NCI-H1105 treated with DMSO at 0.1 percent for 48 hours (cell line): ENCODE measurements at regions not wholly inside any gene's neighbourhood (a gene's known extent, or its start where the extent isn't known, plus 50 kb on each side); places are given as distances from the start of the nearest gene placed in this dataset.

Experiments used
- DNase-seq: peaks from one replicate; lab custom pipeline; 2025; lab: John Stamatoyannopoulos, UW

DNA sequence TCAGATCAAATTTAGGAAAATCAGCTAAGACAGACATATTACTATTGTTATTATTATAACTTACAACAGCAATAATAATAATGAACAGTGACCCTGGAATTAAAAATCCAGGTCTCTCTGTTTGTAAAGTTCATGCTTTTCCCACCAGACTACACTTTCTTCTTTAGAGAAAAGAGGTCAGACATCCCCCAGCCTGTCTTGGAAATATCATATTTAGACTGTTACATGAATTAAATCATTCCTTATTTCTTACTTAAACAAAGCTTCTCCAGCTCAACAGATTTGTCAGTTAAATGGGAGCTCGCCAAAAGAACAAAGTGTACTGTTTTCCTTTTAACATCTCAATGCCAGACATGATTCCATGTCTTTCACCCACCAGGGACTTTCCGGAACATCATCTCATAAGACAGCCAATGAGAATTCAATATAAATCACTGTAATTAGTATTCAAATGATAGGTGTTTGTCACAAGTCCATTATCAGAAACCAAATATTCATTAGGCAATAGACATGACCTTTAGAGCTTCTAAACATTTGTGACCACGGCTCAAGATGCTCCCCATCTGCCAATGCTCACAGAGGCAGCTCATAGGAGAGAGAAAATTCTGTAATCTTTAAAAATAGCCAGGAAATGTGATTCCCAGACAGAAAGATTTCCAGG is 351.9 kb downstream of the ENC1 start:
- no peak for DNase-seq

DNA sequence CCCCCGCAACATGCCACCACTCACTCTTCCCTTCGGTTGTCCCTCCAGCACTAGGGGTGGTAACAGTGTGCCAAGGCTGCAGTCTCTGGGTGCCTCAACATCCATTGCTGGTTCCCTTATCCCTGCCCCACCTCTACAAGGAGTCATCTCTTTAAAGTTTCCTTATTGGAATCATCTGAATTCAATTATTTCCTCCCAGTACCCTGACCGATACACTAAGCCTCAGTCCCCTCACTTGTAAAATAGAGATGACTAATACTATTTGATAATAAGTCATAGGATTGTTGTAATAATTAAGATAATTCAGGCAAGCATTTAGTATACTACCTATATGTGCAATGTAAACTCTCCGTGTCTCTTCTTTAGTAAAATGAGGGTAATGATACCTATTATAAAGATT is 352.5 kb downstream of the ENC1 start:
- no peak for DNase-seq

DNA sequence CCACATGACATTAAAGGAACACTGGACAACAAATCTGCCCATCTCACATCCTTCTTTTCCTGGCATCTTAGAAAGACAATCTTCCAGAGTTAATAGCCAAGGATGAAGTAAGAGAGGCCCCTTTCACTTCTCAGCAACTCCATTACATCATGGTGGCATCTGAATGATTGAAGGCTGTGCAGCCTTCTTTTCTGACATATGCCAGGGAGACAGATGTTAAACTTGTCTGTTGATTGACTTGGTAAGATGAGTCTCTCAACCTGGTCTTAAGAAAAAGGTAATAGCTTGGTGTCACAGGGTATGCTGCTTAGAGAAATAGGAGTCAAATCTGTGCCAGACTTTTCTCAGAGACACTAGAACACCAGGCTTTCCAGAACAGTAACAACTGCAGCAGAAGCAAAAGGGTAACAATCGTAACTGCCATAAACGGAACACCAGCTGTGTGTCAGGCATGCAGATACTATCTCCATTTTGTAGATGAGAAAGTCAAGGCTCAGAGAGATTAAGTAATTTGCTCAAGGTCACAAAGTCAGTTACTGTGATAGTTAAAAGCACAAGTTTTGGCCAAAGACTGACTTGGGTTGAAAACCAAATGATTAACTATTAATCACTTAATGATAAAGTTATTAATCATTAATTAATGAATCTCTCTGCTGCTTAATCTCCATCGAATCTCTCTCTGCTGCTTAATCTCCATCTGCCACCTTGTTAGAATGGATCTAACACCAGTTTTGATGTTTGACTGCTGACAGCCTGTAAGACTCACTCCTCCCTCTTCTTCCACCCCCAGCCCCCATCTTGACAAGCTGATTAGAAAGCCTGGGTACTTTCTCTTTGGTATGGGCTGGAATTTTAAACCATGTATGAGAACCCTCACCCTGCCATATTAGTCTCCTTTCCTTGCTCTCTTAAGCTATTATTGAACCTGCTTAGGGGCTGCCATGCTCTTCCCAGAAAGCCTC is 353.5 kb downstream of the ENC1 start:
- DNase-seq, result no peak

DNA sequence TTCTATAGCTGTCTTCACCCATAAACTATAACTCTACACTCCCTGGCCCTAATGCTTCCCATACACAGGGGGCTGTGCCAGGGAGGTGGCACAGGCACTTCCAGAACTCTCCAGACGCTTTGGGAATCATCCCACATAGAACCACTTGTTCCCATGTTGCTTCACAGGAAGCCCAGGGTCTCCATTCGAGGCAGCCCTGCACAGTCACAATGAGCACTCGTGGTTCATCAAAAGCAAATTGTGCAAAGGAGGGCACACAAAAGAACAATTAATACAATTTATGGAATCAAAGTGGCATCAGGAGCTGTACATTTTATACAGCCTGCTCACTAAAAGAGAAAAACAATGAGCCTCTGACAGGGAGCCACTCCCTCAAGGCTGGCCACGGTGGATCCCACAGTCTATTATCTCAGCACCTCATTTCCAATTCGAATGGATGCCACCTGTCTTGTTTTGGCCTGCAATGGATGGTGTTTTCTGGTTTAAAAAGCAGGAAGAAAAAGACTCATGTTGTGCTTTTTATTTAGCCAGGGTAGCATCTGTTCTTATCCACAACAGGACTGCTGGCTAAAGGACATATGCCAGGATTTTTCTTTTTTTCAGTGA is 354.8 kb downstream of the ENC1 start:
- DNase-seq, result no peak

DNA sequence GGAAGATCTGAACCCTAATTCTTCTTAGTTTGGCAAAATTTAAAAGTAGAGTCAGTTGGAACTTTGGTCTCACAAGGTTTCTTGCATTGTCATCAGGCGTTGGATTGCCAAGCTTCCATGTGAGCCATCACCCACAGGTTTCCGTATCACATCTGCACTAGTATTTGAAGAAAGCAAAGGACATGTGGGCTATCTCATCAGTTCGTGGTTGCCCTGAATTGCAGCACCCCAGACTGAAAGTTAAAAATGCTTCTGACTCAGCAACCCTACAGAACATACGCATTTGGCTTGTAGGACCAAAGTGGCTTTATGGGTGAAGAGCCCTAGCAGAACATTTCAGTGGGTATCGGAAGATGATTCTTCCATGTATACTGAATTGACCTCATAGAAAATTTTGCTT is 358.0 kb downstream of the ENC1 start:
- no peak for DNase-seq

DNA sequence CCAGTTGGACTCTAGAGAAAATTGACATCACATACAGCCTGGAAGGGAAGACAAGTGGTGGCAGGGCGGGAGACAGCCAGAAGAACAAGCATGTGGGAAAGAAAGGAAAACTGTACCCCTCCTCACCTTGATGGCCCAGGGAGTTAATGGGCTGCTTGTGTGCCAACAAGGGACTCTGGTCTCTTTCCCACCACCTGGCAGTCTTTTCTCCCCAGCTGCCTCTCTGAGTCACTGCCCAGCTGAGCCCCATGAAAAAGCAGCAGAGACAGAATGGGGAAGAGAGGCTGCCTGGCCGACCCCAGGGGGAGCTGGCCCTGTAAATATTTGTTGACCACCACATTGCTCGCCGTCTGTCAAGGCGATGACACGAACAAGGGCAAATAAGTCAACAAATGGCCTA is 359.4 kb downstream of the ENC1 start:
- no peak for DNase-seq

DNA sequence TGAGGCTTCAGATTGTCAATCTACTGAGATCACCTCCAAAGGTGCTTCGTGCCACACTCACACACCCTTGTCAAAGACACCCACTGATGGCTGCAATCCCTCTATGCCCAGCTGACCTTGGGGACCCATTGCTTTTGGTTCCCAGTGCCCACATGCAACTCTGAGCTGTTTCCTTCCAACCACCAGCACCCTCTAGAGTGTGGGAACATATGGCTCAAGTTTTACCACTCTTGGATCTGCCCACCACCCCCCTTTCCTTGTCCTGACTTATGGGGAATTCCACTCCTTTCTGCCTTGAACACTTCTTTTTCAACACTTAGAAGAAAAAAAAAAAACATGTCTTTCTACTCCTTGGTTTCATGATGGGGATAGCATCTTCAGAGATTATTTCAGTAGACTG is 360.2 kb downstream of the ENC1 start:
- DNase-seq, result no peak

DNA sequence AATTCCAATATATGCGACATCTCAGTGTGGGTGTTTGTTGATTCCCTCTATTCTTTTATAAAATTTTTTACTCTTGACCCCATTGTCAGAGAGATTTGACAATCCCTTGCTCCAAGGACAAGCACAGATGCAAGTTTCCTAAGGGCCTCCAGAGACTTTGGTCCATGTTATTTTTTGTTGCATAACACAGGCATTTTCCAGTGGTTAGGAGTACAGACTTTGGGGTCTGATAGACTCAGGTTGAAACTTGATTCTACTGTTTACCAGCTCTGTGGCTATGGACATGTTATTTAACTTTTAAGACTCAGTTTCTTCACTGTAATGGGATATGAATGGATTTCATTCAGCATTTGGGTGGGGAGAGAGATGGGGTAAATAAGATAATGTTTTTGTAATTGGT is 361.3 kb downstream of the ENC1 start:
- DNase-seq, result no peak

DNA sequence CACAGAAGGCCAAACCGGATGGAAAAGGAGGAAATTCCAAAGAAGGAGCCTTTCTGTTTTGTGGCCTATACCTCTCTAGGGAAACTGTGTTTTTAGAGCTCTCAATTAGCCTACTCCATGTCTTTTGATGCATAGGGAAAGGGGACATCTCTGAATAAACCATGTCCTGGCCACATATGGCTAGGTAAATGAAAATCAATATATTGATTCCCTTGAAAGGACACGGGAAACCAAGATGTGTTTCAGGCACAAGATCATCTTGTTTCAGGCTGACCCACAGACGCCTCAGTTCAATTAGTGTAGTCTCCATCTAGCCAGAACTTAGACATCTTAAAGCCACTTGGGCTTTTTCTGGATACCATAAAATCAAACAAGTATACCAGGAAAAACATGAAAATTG is 363.1 kb downstream of the ENC1 start:
- DNase-seq, result no peak

DNA sequence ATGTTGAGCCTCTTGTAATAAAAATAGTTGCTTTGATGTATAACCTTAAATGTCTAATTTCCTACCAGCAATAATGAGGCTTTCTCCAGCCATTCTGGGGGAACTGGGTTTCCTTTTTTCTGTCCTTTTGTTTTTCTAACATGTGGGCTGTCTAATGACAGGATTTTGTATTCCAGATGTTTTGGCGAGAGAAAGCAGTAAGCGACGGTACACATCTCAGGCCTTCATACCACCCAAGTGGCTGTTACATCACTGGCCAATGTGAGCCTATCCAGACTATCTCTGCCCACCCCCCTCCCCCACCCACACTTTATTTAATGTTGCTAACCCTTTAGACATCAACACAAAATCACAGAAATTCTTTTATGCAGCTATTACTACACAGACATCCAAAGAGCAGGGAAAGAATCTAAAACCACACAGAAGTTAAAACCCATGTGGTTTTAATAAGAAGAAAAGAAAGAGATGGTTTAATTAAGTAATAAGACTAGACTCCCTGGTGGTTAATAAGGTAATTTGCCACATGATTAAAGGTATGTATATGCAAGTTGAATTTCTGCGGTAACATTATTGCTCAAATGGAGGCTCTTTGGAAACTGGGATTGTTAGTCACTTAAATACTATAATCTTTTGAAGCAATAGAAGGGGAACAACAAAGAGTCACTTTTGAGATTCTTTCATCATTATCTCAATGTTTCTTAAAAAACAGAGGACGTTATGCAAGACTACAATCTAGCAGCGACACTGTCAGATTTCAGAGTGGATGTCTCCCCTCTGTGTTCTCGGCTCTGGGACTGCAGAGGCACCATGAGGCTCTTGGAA is 365.1 kb downstream of the ENC1 start:
- no peak for DNase-seq

DNA sequence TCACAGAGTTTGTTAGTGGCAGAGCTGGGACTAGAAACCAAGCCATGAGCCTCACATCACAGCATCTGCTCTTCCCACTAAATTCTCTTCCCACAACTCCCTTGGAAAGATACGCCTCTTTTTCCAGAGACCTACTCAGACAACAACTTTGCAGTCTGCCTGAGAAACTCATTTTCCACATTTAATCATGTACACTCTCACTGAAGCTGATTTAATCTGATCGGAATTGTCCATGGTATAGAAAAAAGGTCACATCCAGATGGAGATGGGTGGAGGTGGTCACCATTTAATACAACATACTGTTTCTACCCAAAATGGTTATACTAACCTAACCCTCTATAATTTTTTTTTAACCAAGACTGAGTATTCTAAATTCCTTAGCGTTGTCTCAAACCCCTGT is 366.2 kb downstream of the ENC1 start:
- DNase-seq, result no peak

DNA sequence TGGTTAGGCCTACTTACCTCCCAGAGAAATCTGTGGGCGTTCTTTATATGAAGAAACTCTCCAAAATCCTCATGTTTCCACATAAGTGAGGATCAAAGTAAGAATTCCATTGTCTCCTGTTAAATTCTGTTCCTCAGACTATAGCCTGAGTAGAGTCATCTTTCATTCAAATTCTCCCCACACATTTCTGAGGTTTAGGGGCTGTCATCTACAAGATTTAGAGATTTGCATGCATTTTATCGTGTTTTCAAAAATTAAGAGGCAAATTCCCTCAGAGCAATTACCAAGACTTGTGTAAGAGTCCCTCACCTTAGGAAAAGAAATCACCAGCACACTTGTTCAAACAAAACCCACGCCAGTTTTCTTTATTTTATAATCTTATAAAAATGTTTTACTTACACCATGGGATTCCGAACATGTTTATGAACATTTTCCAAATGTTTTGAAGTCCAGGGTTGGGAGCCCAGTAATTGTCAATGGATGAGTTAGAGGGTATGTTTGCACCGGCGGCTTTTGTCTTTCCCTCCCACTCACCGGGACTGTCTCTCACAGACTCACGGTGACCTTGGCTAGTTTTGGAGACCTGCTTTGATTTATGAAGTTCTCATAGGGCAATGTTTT is 367.6 kb downstream of the ENC1 start:
- DNase-seq, result no peak

DNA sequence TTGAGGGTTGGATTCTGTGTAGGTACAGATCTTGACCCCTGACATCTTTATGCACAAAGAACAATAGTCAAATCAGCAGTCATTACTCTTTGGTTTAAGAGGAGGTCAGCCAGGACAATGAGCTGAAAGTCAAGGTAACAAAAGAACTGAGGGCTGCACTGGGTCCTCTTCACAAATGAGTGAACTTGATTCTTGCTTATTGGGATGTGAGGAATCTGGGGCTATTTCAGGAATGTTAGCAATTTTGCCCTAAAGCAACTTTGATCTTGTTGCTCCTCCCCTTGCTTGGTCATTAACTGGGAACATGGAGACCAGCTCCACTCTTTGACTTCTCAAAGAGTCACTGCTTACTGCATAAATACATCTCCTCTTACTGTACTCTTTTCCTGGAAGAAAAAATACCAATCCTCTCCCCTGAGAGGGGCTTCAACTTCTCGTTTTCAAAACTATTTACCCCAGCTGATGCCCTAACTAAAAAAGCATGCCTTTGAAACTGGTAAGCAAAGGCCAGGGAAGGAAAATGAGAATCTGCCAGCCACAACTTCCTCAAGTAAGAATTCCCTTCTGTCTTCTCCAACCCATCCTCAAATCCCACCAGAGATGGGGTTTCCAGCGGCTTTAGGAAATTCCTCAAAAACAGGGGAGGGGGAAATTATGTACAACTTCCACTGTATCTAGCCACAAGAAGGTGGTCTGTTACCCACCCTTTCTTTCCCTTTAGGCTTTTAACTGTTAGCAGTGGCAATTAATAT is 368.3 kb downstream of the ENC1 start:
- no peak for DNase-seq

DNA sequence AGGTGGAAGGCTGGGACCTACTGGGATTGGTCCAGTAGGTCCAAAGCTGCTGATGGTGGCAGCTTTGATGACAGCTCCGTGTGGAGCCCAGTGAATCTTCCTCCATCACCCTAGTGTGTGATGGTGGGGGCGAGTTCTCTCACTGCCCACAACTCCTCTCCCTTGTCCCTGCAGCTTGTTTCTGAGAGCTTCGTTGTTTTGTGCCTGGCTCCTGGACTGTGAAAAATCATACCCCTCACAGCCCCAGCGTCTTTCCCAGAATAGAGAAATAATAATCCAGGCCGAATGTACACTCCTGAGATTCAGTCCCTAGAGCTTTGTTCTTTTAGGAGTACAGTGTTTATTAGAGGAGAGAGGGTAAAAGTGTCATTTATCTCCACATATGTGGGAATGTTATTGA is 372.2 kb downstream of the ENC1 start:
- no peak for DNase-seq

DNA sequence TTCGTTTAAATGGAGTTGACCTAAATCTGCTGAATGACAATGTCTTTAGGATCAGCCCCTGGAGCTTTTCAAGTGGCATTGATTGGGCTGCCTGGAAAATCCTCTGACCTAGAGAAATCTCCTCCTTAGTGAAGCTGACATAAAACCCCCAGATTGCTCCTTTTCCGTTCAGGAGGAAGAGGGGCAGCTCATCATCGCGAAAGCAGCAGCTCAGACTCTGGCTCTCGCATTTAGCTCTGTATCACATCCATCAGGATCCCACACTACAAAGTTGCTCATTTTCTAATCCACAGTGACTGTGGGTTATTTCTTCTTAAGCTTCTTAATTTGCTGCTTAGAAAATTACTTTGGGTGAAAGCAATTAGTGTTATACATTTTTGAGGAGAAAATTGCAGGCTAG is 373.7 kb downstream of the ENC1 start:
- no peak for DNase-seq

DNA sequence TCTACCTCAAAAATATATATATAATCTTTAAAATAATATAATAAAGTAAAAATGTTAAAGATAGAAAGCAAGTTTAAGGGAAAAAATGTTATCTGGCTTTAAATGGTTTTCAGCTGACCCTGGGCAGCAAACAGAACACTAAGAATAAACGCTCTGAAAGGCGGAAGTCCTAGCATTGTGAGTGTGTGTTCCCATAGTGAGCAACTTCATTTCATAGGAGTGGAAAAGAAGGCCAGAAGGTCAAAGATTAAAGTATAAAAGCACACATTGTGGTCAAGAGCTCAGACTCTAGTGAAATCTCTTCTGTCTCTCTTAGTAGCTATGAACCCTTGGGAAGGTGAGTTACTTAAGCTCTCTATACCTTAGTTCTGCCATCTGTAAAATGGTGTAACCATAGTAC is 374.4 kb downstream of the ENC1 start:
- DNase-seq, result no peak

DNA sequence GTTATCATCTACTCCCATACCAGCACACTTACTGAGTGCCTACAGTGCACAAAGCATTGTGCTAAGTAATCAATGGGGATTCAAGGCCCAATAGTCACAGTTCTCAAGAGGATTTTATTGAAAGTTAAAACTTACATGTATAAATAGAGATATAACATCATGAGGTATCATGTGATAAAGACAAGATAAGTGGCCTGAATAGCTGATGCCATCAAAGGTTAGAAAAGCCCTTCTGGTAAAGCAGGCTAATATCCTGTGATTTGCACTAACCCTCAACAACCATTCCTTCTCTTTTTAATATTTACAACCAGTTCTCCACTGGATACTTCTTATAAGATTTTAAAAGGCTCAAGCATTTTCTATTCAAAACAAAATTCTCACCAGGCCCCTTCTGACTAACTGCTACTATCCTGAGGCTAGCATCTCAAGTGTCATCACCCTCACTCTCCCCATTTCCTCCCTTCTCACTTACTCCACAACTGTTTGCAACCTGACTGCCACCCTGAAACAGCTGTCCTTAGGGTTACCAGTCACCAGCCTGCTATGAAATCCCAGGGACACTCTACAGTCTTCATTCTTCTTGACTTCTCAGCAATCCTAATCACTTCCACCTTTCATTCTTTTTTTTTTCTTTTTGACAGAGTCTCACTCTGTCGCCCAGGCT is 377.9 kb downstream of the ENC1 start:
- DNase-seq, result no peak

DNA sequence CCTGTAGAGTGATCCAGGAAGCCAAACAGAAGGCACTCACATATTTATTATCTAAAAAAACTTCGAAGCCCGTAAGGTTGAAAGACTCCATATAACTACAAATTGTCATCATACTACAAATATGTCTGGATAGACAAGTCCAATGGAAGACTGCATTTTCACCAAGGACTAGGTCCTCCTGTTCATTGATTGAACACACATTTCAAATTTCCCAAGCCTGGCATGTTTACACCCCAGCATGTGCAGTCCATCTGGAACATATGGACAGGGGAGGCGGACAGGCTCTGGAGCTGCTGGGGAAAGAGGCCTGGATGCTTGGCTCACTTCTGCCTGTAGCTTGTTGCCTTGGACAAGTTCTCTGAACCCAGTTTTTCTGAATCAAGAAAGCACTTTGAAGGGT is 378.7 kb downstream of the ENC1 start:
- no peak for DNase-seq

DNA sequence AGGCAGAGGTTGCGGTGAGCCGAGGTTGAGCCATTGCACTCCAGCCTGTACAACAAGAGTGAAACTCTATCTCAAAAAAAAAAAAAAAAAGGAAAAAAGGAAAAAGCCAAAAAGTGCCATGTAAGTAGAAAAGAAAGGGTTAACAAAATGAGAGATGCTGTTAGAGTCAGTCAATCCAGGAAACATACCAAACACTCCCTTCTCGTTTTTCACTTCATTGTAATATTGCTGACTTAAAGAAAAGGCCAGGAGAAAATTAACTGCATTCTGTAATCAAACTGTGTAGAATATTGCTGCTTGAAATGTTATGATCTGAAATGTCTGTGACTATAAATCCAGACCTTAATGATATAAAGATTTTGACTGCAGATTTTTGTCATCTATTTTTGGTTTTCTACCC is 379.1 kb downstream of the ENC1 start:
- no peak for DNase-seq

DNA sequence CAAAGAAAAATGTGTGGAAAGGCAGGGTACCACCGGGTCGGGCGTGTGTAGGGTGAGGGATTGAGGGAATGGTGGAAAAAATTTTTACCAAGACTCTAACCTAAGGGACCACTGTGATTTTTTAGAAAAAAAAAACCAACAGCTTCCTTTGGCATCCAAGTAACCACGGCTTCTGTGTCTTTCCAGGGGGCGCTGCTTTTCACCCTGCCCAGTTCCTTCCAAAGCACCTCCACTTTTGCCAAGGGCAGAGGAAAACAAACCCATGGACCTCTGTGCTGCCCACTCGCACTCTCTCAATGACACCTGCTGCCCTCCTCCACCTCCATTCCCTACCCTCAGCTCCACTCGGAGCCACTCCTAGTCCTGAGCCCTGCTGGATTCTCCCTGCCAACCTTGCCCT is 381.0 kb downstream of the ENC1 start:
- DNase-seq, result no peak

DNA sequence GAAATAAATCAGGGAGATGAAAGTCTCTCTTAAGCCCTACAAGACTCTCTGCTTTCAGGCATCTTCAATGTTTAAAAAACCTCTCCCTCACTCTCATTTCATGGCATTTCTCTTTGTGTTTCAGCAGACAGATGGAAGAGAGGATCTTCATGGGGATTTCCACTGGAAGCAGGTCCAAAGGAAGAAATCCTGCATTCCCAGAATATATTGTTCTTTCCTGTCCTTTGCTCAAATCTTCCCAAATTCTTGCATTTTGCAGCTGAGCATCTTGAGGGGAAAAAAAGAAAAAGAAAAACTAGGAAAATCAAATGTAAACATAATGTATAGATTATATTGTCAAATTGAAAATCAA is 382.2 kb downstream of the ENC1 start:
- DNase-seq, result no peak
